Panc1 (cell line): ENCODE measurements at regions not wholly inside any gene's neighbourhood (a gene's known extent, or its start where the extent isn't known, plus 50 kb on each side); places are given as distances from the start of the nearest gene placed in this dataset.

Source experiments
- ATAC-seq: fragments of 200-7000 bp; cut with Tn5 transposase; 2 replicates; pipeline ENCODE4 v1.9.1; 2020; ENCODE audit warnings: mild to moderate bottlenecking, moderate library complexity
- BruUV-seq: library from RNA; stranded (reverse); fragments of 400-500 nt; replicated peaks from 2 replicates; lab custom pipeline; 2021; lab: Mats Ljungman, UMichigan
- CTCF ChIA-PET: fragments of 300-600 bp; sonication (Branson Sonifier 250); formaldehyde crosslinking; loops from one replicate; lab custom pipeline; 2022; ENCODE audit warnings: antibody characterized with exemption; lab: Charles Lee
- POLR2A ChIA-PET: fragments of 300-600 bp; sonication (Branson Sonifier 250); formaldehyde crosslinking; loops from one replicate; lab custom pipeline; 2022; ENCODE audit warnings: antibody characterized with exemption; lab: Charles Lee
- DNase-seq: peaks from one replicate; pipeline ENCODE4 v3.0.0-alpha.2; 2010; ENCODE audit warnings: low read depth, low spot score
- H3K27ac ChIP-seq: 2 replicates; pipeline ENCODE4 v1.5.1; 2011; ENCODE audit warnings: mild to moderate bottlenecking, low read length, inconsistent platforms
- H3K27me3 ChIP-seq: fragments of 200-500 bp; sonication (Bioruptor generic); 2 replicates; pipeline ENCODE4 v1.6.0; 2014; ENCODE audit warnings: low read length, inconsistent platforms; ENCODE audit not compliant: control insufficient read depth, insufficient read depth
- H3K36me3 ChIP-seq: fragments of 200-500 bp; sonication (Bioruptor generic); 2 replicates; pipeline ENCODE4 v1.5.1; 2014; ENCODE audit warnings: inconsistent platforms, mild to moderate bottlenecking, low read length, moderate library complexity; ENCODE audit not compliant: control insufficient read depth, insufficient read depth
- H3K4me1 ChIP-seq: 2 replicates; pipeline ENCODE4 v1.5.1; 2011; ENCODE audit warnings: inconsistent platforms, mild to moderate bottlenecking, low read length, moderate library complexity; ENCODE audit not compliant: control insufficient read depth, insufficient read depth
- H3K4me3 ChIP-seq, 2 experiments: 2 replicates each; pipeline ENCODE4 v1.5.1; 2011 to 2012; ENCODE audit warnings: low read depth in 2 of 2, low read length in 2 of 2, mild to moderate bottlenecking in 2 of 2, inconsistent platforms in 1 of 2, moderate library complexity in 1 of 2
- H3K9me3 ChIP-seq: fragments of 200-500 bp; sonication (Bioruptor generic); 2 replicates; pipeline ENCODE4 v1.5.1; 2014; ENCODE audit warnings: low read depth, mild to moderate bottlenecking, inconsistent platforms, low read length, moderate library complexity; ENCODE audit not compliant: control insufficient read depth, insufficient read depth
- POLR2AphosphoS5 ChIP-seq: IDR thresholded peaks from 2 replicates; pipeline ENCODE4 v1.6.1; 2012; ENCODE audit warnings: mild to moderate bottlenecking, low read depth, low read length, moderate library complexity
- SIN3A ChIP-seq: IDR thresholded peaks from 2 replicates; pipeline ENCODE4 v1.6.1; 2012; ENCODE audit warnings: low read depth, mild to moderate bottlenecking, low read length, moderate library complexity, borderline replicate concordance; ENCODE audit not compliant: insufficient read depth
- TCF7L2 ChIP-seq: IDR thresholded peaks from 2 replicates; pipeline ENCODE4 v1.6.1; 2011; ENCODE audit warnings: mild to moderate bottlenecking, low read depth, low read length, inconsistent platforms
- in situ Hi-C: cut with HindIII; loops from 2 replicates; pipeline ENCODE4 v1.10.0; 2016; ENCODE audit warnings: low sequenced_read_pairs, low pct_unique_long_range_greater_than_20kb
- intact Hi-C: fragments of 100-400 bp; cut with micrococcal nuclease; formaldehyde crosslinking; loops from one replicate; pipeline ENCODE4 v1.10.0; 2022; ENCODE audit not compliant: unreplicated experiment
- TF ChIP-seq, protein P1 (sequence below), 2 experiments: IDR thresholded peaks; 2 replicates each; pipeline ENCODE4 v1.6.1; 2011 to 2012; ENCODE audit warnings: low read depth in 2 of 2, control low read depth in 1 of 2, low read length in 1 of 2, mild to moderate bottlenecking in 1 of 2, moderate library complexity in 1 of 2; ENCODE audit not compliant: insufficient read depth in 1 of 2
- TF ChIP-seq, protein P2 (sequence below): fragments of 450-650 bp; IDR thresholded peaks from 2 replicates; pipeline ENCODE4 v1.5.1; 2017; ENCODE audit warnings: mild to moderate bottlenecking

DNA sequence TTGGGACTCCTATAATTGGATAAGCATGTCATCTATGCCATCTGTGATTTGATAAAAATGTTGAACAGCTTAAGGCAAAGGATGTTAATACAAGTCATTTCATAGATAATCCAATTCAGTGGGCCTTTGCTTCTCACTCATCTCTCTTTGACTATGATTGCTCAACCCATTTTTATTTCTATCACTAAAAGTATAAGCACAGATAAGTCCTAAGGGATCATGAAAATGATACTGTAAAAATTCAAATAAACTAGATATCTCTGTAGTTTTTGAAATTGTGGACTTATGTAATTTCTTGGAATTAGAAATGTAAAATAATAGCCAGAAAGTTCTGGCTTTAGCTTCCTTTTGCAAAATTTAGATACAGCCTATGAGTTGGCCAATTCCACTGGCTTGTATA is 440.3 kb downstream of the POM121L12 start:
- no TSS peak for BruUV-seq
- H3K27ac ChIP-seq, result no peak overlapping the region
- CTCF ChIA-PET, result no interaction called here
- intact Hi-C loops (no loop called here), in situ Hi-C loops (no loop called here)
- POLR2A ChIA-PET, result no interaction called here
- no peaks in the 10 kb centered on the region for H3K4me1 ChIP-seq
- TF ChIP-seq SIN3A (no peak), POLR2AphosphoS5 (no peak), TCF7L2 (no peak)
- TF ChIP-seq, protein P1, sequence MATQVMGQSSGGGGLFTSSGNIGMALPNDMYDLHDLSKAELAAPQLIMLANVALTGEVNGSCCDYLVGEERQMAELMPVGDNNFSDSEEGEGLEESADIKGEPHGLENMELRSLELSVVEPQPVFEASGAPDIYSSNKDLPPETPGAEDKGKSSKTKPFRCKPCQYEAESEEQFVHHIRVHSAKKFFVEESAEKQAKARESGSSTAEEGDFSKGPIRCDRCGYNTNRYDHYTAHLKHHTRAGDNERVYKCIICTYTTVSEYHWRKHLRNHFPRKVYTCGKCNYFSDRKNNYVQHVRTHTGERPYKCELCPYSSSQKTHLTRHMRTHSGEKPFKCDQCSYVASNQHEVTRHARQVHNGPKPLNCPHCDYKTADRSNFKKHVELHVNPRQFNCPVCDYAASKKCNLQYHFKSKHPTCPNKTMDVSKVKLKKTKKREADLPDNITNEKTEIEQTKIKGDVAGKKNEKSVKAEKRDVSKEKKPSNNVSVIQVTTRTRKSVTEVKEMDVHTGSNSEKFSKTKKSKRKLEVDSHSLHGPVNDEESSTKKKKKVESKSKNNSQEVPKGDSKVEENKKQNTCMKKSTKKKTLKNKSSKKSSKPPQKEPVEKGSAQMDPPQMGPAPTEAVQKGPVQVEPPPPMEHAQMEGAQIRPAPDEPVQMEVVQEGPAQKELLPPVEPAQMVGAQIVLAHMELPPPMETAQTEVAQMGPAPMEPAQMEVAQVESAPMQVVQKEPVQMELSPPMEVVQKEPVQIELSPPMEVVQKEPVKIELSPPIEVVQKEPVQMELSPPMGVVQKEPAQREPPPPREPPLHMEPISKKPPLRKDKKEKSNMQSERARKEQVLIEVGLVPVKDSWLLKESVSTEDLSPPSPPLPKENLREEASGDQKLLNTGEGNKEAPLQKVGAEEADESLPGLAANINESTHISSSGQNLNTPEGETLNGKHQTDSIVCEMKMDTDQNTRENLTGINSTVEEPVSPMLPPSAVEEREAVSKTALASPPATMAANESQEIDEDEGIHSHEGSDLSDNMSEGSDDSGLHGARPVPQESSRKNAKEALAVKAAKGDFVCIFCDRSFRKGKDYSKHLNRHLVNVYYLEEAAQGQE (IDR thresholded peaks at IDR 0.05; ENCODE audit: insufficient read depth in 1 of 2, low read depth in 2 of 2, low read length in 1 of 2), result no peak
- TF ChIP-seq, protein P2, sequence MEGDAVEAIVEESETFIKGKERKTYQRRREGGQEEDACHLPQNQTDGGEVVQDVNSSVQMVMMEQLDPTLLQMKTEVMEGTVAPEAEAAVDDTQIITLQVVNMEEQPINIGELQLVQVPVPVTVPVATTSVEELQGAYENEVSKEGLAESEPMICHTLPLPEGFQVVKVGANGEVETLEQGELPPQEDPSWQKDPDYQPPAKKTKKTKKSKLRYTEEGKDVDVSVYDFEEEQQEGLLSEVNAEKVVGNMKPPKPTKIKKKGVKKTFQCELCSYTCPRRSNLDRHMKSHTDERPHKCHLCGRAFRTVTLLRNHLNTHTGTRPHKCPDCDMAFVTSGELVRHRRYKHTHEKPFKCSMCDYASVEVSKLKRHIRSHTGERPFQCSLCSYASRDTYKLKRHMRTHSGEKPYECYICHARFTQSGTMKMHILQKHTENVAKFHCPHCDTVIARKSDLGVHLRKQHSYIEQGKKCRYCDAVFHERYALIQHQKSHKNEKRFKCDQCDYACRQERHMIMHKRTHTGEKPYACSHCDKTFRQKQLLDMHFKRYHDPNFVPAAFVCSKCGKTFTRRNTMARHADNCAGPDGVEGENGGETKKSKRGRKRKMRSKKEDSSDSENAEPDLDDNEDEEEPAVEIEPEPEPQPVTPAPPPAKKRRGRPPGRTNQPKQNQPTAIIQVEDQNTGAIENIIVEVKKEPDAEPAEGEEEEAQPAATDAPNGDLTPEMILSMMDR, result no peak
- H3K4me3 ChIP-seq, result no peak overlapping the region
- H3K36me3 ChIP-seq, result no peaks in the 10 kb centered on the region
- DNase-seq (no peak), ATAC-seq (no peak)
- H3K9me3 ChIP-seq, result no peaks in the 10 kb centered on the region
- H3K27me3 ChIP-seq, result no peaks in the 10 kb centered on the region

DNA sequence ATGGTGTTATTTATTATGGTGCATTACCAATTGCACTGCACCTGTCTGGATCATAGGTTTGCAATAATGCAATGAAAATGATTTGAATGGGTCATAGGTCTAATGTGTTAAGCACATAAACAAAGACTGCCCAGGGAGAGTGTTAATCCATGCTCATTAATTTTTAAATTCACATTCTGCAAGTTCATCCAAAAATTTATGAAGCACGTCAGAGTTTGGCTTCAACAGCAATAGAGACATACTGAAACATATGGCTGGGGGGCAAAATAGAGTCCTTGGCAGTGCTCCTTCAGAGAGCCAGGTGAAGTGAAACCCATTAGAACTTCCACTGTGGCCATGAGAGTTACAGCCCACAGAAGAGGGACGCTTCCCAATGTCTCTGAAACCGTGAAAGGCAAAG is 441.1 kb downstream of the POM121L12 start:
- no peak for ATAC-seq
- no TSS peak for BruUV-seq
- Histone ChIP-seq H3K36me3 (no peaks in the 10 kb centered on the region), H3K9me3 (no peaks in the 10 kb centered on the region), H3K4me3 (no peak overlapping the region), H3K27ac (no peak overlapping the region), H3K27me3 (no peaks in the 10 kb centered on the region), H3K4me1 (no peaks in the 10 kb centered on the region)
- ChIA-PET POLR2A (no interaction called here), CTCF (no interaction called here)
- in situ Hi-C loops, result no loop called here
- TF ChIP-seq, protein P2, result no peak
- TF ChIP-seq, protein P1 (IDR thresholded peaks at IDR 0.05; ENCODE audit: insufficient read depth in 1 of 2, low read depth in 2 of 2, low read length in 1 of 2), result no peak
- TF ChIP-seq SIN3A (no peak), POLR2AphosphoS5 (no peak), TCF7L2 (no peak)
- DNase-seq, result no peak
- intact Hi-C loops, result no loop called here
